H1 (cell line): ENCODE measurements at regions not wholly inside any gene's neighbourhood (a gene's known extent, or its start where the extent isn't known, plus 50 kb on each side); places are given as distances from the start of the nearest gene placed in this dataset.
A peak's percentile ranks its signal among the peaks of the same experiment; 100 is the strongest.

Source experiments
- CTCF ChIA-PET: fragments of 300-600 bp; sonication (Branson Sonifier 250); formaldehyde crosslinking; loops from one replicate; lab custom pipeline; 2021; ENCODE audit not compliant: partially characterized antibody; lab: Charles Lee
- POLR2A ChIA-PET: fragments of 300-600 bp; sonication (Branson Sonifier 250); formaldehyde crosslinking; loops from one replicate; lab custom pipeline; 2021; ENCODE audit warnings: inconsistent platforms; ENCODE audit not compliant: partially characterized antibody; lab: Charles Lee
- DNase-seq, 2 experiments: peaks; one replicate each; pipeline versions ENCODE4 v3.0.0 to v3.0.0-alpha.2; 2010 to 2022; ENCODE audit warnings: low spot score in 2 of 2, low read depth in 1 of 2, mixed read lengths in 1 of 2
- FAIRE-seq: peaks from 2 replicates; lab custom pipeline; 2011; peaks lifted over from hg19 to GRCh38; lab: Jason Lieb, UNC
- H2AFZ ChIP-seq: 2 replicates; pipeline ENCODE4 v1.8.1; 2012; ENCODE audit warnings: low read length, inconsistent platforms
- H2AK5ac ChIP-seq: 2 replicates; pipeline ENCODE4 v1.6.1; 2013; ENCODE audit warnings: low read depth, low read length
- H2BK120ac ChIP-seq: replicated peaks from 2 replicates; pipeline ENCODE3; 2013; ENCODE audit warnings: low read depth, low read length, inconsistent platforms
- H2BK12ac ChIP-seq: 2 replicates; pipeline ENCODE4 v1.6.1; 2013; ENCODE audit warnings: low read depth, low read length
- H2BK15ac ChIP-seq: 2 replicates; pipeline ENCODE4 v1.6.1; 2013; ENCODE audit warnings: low read length
- H2BK20ac ChIP-seq: 2 replicates; pipeline ENCODE4 v1.6.1; 2013; ENCODE audit warnings: low read length
- H2BK5ac ChIP-seq: 2 replicates; pipeline ENCODE4 v1.6.1; 2013; ENCODE audit warnings: low read depth, low read length
- H3K14ac ChIP-seq: 2 replicates; pipeline ENCODE4 v1.6.1; 2013; ENCODE audit warnings: inconsistent platforms; ENCODE audit not compliant: insufficient read length
- H3K18ac ChIP-seq: 2 replicates; pipeline ENCODE4 v1.6.1; 2013; ENCODE audit warnings: low read length; ENCODE audit errors: extremely low read depth
- H3K23ac ChIP-seq: 2 replicates; pipeline ENCODE4 v1.6.1; 2013; ENCODE audit warnings: inconsistent platforms; ENCODE audit not compliant: insufficient read length
- H3K23me2 ChIP-seq: 2 replicates; pipeline ENCODE4 v1.6.1; 2013; ENCODE audit warnings: low read depth, low read length
- H3K27ac ChIP-seq: 2 replicates; pipeline ENCODE4 v1.6.1; 2011; ENCODE audit warnings: low read depth, low read length, inconsistent platforms
- H3K27me3 ChIP-seq, 4 experiments: replicated peaks in 1 of 4; 1 replicate in 1 of 4; 2 replicates in 3 of 4; pipeline versions ENCODE4 v1.6.1 to v1.8.1; 2011 to 2013; ENCODE audit warnings: low read length in 3 of 4, mild to moderate bottlenecking in 3 of 4, inconsistent platforms in 2 of 4, mixed read lengths in 2 of 4, moderate library complexity in 1 of 4; ENCODE audit not compliant: control insufficient read depth in 3 of 4, insufficient read depth in 3 of 4; ENCODE audit errors: extremely low read depth in 1 of 4
- H3K36me3 ChIP-seq, 4 experiments: 2 replicates each; pipeline versions ENCODE4 v1.6.1 to v1.8.1; 2011 to 2013; ENCODE audit warnings: mild to moderate bottlenecking in 4 of 4, low read length in 3 of 4, moderate library complexity in 2 of 4, control low read depth in 1 of 4, inconsistent platforms in 1 of 4; ENCODE audit not compliant: insufficient read depth in 4 of 4, control insufficient read depth in 2 of 4
- H3K4ac ChIP-seq: replicated peaks from 2 replicates; pipeline ENCODE3; 2013; ENCODE audit warnings: low read length, low read depth, mixed read lengths, inconsistent platforms; ENCODE audit not compliant: insufficient read length
- H3K4me1 ChIP-seq, 4 experiments: replicated peaks in 1 of 4; 1 replicate in 1 of 4; 2 replicates in 3 of 4; pipeline versions ENCODE4 v1.6.1 to v1.8.1; 2011 to 2013; ENCODE audit warnings: low read length in 3 of 4, inconsistent platforms in 2 of 4, mixed read lengths in 1 of 4; ENCODE audit not compliant: insufficient read depth in 4 of 4, control insufficient read depth in 3 of 4
- H3K4me2 ChIP-seq, 2 experiments: 2 replicates each; pipeline versions ENCODE4 v1.6.1 to v1.8.1; 2011 to 2013; ENCODE audit warnings: low read depth in 2 of 2, low read length in 2 of 2, control low read depth in 1 of 2, inconsistent platforms in 1 of 2, mild to moderate bottlenecking in 1 of 2; ENCODE audit not compliant: insufficient read depth in 1 of 2
- H3K4me3 ChIP-seq, 4 experiments: fragments of 200-600, 300-600 bp in 1 of 4; sonication (generic), shearing (Covaris generic), sonication (Bioruptor Twin) in 1 of 4; 2 replicates each; pipeline versions ENCODE4 v1.5.1 to v1.8.1; 2011 to 2016; ENCODE audit warnings: low read length in 4 of 4, low read depth in 3 of 4, control low read depth in 2 of 4, inconsistent platforms in 2 of 4, mild to moderate bottlenecking in 2 of 4, mixed read lengths in 1 of 4, moderate library complexity in 1 of 4; ENCODE audit not compliant: insufficient read depth in 2 of 4; ENCODE audit errors: extremely low read depth in 1 of 4
- H3K56ac ChIP-seq: replicated peaks from 2 replicates; pipeline ENCODE3; 2013; ENCODE audit warnings: low read depth, mild to moderate bottlenecking, mixed read lengths, low read length, inconsistent platforms; ENCODE audit not compliant: insufficient read length
- H3K79me1 ChIP-seq: 2 replicates; pipeline ENCODE4 v1.6.1; 2013; ENCODE audit warnings: low read depth, low read length, control low read depth
- H3K79me2 ChIP-seq, 2 experiments: 2 replicates each; pipeline versions ENCODE4 v1.6.1 to v1.8.1; 2012 to 2013; ENCODE audit warnings: low read length in 2 of 2, mild to moderate bottlenecking in 2 of 2, inconsistent platforms in 1 of 2; ENCODE audit not compliant: insufficient read depth in 2 of 2, control insufficient read depth in 1 of 2
- H3K9ac ChIP-seq, 4 experiments: replicated peaks in 1 of 4; 1 replicate in 1 of 4; 2 replicates in 3 of 4; pipeline versions ENCODE4 v1.6.1 to v1.8.1; 2011 to 2013; ENCODE audit warnings: low read depth in 3 of 4, low read length in 3 of 4, control low read depth in 2 of 4, mild to moderate bottlenecking in 2 of 4, moderate library complexity in 2 of 4, inconsistent platforms in 1 of 4; ENCODE audit errors: extremely low read depth in 1 of 4
- H3K9me3 ChIP-seq, 2 experiments: 2 replicates each; pipeline versions ENCODE4 v1.6.1 to v1.8.1; 2012 to 2013; ENCODE audit warnings: mild to moderate bottlenecking in 2 of 2, moderate library complexity in 2 of 2, control low read depth in 1 of 2, inconsistent platforms in 1 of 2, low read depth in 1 of 2, low read length in 1 of 2, mixed read lengths in 1 of 2; ENCODE audit not compliant: insufficient read depth in 2 of 2
- H4K20me1 ChIP-seq, 2 experiments: replicated peaks in 1 of 2; 2 replicates each; pipeline versions ENCODE3 to v1.8.1; 2011 to 2013; ENCODE audit warnings: inconsistent platforms in 2 of 2, low read length in 2 of 2, mild to moderate bottlenecking in 1 of 2; ENCODE audit not compliant: insufficient read depth in 2 of 2, control insufficient read depth in 1 of 2
- H4K5ac ChIP-seq: 2 replicates; pipeline ENCODE4 v1.6.1; 2013; ENCODE audit warnings: low read length, low read depth, mixed read lengths, inconsistent platforms; ENCODE audit not compliant: insufficient read length
- H4K8ac ChIP-seq: 2 replicates; pipeline ENCODE4 v1.8.0; 2013; ENCODE audit warnings: mild to moderate bottlenecking, moderate library complexity, low read length, inconsistent platforms; ENCODE audit not compliant: insufficient read depth; ENCODE audit errors: extremely low read depth
- H4K91ac ChIP-seq: replicated peaks from 2 replicates; pipeline ENCODE3; 2013; ENCODE audit warnings: low read length, mixed read lengths, inconsistent platforms; ENCODE audit not compliant: insufficient read length
- SIX5 ChIP-seq: IDR thresholded peaks from 2 replicates; pipeline ENCODE4 v1.6.1; 2011; ENCODE audit warnings: mild to moderate bottlenecking, low read depth, low read length
- TEAD4 ChIP-seq: IDR thresholded peaks from 2 replicates; pipeline ENCODE4 v1.6.1; 2012; ENCODE audit warnings: low read depth, low read length, inconsistent platforms, mixed read lengths
- WGBS, 2 experiments: shearing (Covaris generic) in 1 of 2; methylation state at CpG; one replicate each; pipeline versions ENCODE4 v1.1.6 to v1.1.7; 2013 to 2015; ENCODE audit warnings: low lambda C conversion rate in 2 of 2, mixed read lengths in 2 of 2, inconsistent platforms in 1 of 2, low coverage in 1 of 2, missing lambda C conversion rate in 1 of 2; ENCODE audit not compliant: insufficient replicate concordance in 2 of 2, insufficient coverage in 1 of 2, insufficient read length in 1 of 2; ENCODE audit errors: extremely low coverage in 1 of 2, missing lambda C conversion rate in 1 of 2; 5-methylcytosine and 5-hydroxymethylcytosine counted together

DNA sequence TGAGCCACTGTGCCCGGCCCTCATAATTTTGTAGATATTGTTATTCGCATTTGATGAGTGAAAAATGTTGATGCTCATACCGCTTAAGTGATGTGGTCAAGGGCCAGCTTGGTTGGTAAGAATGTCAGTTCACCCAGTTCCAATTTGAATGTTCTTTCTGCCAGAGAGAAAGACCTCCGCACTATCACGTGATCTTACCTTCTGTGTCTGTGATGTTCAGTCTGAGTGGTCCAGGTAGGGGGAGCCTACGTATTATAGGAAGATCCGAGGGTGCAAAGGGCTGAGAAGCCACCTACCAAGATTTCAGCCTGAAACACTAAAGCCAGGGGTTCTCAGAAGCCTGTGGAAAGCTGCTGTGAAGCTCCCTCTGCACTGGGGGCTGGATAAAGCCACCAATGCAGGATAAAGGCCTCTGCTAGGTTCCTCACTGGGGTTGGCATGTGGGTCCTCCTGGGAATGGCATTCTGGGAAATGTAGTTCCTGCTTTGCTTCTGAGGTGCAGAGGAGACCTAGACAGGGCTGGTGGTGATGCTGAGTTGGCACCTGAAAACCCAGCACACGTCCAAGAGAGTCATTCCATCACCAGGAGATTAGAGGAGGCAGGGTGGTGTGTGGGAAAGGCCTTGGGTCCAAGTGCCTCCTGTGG lies 64.7 kb upstream of the AOAH start:
- no peak overlapping the region for H3K9ac ChIP-seq
- peak overlapping the region; percentile 84 for H2AFZ ChIP-seq
- no peaks in the 10 kb centered on the region for H3K23me2 ChIP-seq
- WGBS, 2 experiments, result 76% methylated on average over 8 of the region's 8 CpGs; no CpG with 5 or more reads in 1 of the 2 experiments
- no peaks in the 10 kb centered on the region for H3K27me3 ChIP-seq
- POLR2A ChIA-PET, result no interaction called here
- H3K36me3 ChIP-seq, result no peaks in the 10 kb centered on the region
- no peak overlapping the region for H3K56ac ChIP-seq
- no peak overlapping the region for H3K23ac ChIP-seq
- no peaks in the 10 kb centered on the region for H3K4me1 ChIP-seq
- peak; percentile 45 for FAIRE-seq
- H4K8ac ChIP-seq, result no peak overlapping the region
- no peak overlapping the region for H4K5ac ChIP-seq
- no peaks in the 10 kb centered on the region for H3K79me1 ChIP-seq
- DNase-seq, result no peak
- H2BK120ac ChIP-seq, result no peak overlapping the region
- H2BK12ac ChIP-seq, result 0 out of 2 replicates have a peak overlapping the region, but pooled peaks have one; percentile 39
- no peak overlapping the region for H4K91ac ChIP-seq
- H3K18ac ChIP-seq, result no peak overlapping the region
- no peak overlapping the region for H3K4ac ChIP-seq
- no peak overlapping the region for H2BK5ac ChIP-seq
- CTCF ChIA-PET, result interaction anchor here (0.7 to 1.7 kb wide), 2 partner anchors 261 to 302 kb away, joined by 3 to 5 read pairs; no protein-coding TSS in a partner anchor
- no peak overlapping the region for H2AK5ac ChIP-seq
- H3K27ac ChIP-seq, result no peak overlapping the region
- H3K14ac ChIP-seq, result no peak overlapping the region
- H3K4me3 ChIP-seq, result no peak overlapping the region
- TF ChIP-seq SIX5, result peak; percentile 52
- TF ChIP-seq TEAD4, result no peak
- H3K4me2 ChIP-seq, result no peak overlapping the region
- no peak overlapping the region for H2BK20ac ChIP-seq
- peaks cover 0 to 2% of the 10 kb centered on the region in 2 experiments for H4K20me1 ChIP-seq
- H3K9me3 ChIP-seq, result no peaks in the 10 kb centered on the region
- no peak overlapping the region for H2BK15ac ChIP-seq
- no peaks in the 10 kb centered on the region for H3K79me2 ChIP-seq
